Brain microvascular endothelial cell (primary cell): ENCODE measurements at regions not wholly inside any gene's neighbourhood (a gene's known extent, or its start where the extent isn't known, plus 50 kb on each side); places are given as distances from the start of the nearest gene placed in this dataset.

Experiments used
- DNase-seq: peaks from one replicate; pipeline ENCODE4 v3.0.0-alpha.2; 2020
- H3K27ac ChIP-seq: fragments of 250-450 bp; sonication (Bioruptor Pico); 2 replicates; pipeline ENCODE4 v1.5.1; 2020; ENCODE audit warnings: mild to moderate bottlenecking, moderate library complexity
- H3K27me3 ChIP-seq: fragments of 250-450 bp; sonication (Bioruptor Pico); replicated peaks from 2 replicates; pipeline ENCODE4 v1.5.1; 2020; ENCODE audit warnings: mild to moderate bottlenecking
- H3K36me3 ChIP-seq: fragments of 250-450 bp; sonication (Bioruptor Pico); replicated peaks from 2 replicates; pipeline ENCODE4 v1.5.1; 2020; ENCODE audit warnings: mild to moderate bottlenecking
- H3K4me3 ChIP-seq: 2 replicates; pipeline ENCODE4 v1.5.1; 2011; ENCODE audit warnings: low read depth, mild to moderate bottlenecking, control low read depth, low read length, moderate library complexity
- in situ Hi-C: cut with HindIII; loops from 2 replicates; pipeline ENCODE4 v1.10.0; 2017; ENCODE audit warnings: low sequenced_read_pairs, low pct_ligation_motif_present
- TF ChIP-seq, protein P1 (sequence below): IDR thresholded peaks from 2 replicates; pipeline ENCODE4 v1.5.1; 2011; ENCODE audit warnings: low read depth, mild to moderate bottlenecking, moderate library complexity, low read length, control low read depth, inconsistent platforms; ENCODE audit errors: missing control alignments

DNA sequence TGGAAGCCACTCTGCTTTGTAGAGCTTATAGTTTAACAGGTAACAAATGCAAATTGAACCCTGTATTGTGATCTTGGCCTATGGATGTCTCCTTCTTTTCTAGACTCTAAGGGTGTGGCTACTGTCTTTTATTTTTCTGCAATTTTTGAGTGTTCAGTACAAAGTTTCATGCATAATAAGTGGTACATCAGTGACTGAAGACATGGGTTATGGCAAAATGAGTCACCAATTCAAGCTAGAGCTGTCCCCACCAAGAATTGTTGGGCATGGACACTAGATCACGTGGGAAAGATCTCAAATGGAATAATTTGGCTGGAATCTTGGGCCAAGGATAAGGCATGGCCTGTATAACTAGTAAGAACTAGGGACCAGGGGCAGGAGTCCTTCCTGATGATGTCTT lies 228.4 kb upstream of the N4BP1 start:
- in situ Hi-C loops: no loop called here
- Histone ChIP-seq H3K36me3 (no peaks in the 10 kb centered on the region), H3K4me3 (no peak overlapping the region), H3K27ac (no peak overlapping the region), H3K27me3 (no peaks in the 10 kb centered on the region)
- TF ChIP-seq, protein P1, sequence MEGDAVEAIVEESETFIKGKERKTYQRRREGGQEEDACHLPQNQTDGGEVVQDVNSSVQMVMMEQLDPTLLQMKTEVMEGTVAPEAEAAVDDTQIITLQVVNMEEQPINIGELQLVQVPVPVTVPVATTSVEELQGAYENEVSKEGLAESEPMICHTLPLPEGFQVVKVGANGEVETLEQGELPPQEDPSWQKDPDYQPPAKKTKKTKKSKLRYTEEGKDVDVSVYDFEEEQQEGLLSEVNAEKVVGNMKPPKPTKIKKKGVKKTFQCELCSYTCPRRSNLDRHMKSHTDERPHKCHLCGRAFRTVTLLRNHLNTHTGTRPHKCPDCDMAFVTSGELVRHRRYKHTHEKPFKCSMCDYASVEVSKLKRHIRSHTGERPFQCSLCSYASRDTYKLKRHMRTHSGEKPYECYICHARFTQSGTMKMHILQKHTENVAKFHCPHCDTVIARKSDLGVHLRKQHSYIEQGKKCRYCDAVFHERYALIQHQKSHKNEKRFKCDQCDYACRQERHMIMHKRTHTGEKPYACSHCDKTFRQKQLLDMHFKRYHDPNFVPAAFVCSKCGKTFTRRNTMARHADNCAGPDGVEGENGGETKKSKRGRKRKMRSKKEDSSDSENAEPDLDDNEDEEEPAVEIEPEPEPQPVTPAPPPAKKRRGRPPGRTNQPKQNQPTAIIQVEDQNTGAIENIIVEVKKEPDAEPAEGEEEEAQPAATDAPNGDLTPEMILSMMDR: no peak
- no peak for DNase-seq

DNA sequence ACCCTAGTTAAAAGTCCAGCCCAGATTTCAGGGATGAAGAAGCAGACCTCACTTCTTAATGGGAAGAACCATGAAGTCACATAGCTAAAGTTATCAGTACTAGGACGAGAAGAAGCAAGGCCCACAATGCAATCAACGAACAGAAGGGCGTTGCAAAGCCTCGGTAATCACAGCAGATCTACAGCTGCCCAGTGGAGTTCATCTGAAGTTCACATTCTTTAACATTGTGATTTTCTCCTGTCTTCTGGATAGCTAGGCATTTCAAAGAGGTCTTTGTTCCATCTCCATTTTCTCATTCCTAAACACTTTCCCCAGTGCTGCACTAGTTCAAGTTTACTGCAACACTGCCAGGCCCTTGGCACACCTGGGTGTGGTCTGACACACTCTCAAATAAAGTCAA lies 226.7 kb upstream of the N4BP1 start:
- no peak overlapping the region for H3K4me3 ChIP-seq
- no peaks in the 10 kb centered on the region for H3K27me3 ChIP-seq
- H3K36me3 ChIP-seq: no peaks in the 10 kb centered on the region
- in situ Hi-C loops: no loop called here
- TF ChIP-seq, protein P1: no peak
- H3K27ac ChIP-seq: no peak overlapping the region
- no peak for DNase-seq

DNA sequence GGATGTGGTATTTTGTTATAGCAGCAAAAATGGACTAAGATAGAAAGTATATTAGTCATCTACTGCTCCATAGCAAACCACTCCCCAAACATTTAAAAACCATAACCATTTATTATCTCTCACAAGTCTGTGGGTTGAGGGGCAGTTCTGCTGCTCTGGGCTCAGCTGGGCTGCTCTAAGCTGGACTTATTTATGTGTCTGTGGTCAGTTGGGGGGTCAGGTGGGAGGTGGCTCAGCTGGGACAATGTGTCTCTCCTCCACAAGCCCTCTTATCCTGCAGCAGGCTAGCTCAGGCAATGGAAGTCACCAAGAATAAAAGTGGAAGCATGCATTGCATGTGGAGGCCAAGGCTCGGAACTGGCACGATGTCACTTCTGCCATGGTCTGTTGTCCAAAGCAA lies 226.1 kb upstream of the N4BP1 start:
- Histone ChIP-seq H3K27me3 (no peaks in the 10 kb centered on the region), H3K27ac (no peak overlapping the region), H3K36me3 (no peaks in the 10 kb centered on the region), H3K4me3 (no peak overlapping the region)
- DNase-seq: no peak
- TF ChIP-seq, protein P1: no peak
- in situ Hi-C loops: no loop called here

DNA sequence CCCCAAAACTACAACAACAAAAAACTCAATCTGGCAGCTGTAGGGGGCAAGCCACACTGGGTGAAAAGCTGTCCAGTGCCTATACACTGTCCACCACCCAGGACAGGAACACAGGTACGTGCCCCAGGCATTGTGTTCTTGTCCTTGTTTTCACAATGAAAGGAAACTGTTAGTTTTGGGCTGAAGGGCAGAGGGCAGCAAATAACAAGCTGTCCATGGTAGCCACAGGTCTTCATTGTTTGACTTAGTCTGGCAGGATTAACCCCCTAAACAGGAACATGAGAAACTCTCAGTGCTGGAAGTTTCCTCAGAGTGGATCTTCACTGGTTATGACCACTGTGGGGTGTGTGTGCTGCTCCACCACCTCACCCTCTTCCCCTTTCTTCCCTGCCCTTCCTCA lies 224.6 kb upstream of the N4BP1 start:
- Histone ChIP-seq H3K27ac (no peak overlapping the region), H3K36me3 (no peaks in the 10 kb centered on the region), H3K27me3 (no peaks in the 10 kb centered on the region), H3K4me3 (no peak overlapping the region)
- TF ChIP-seq, protein P1: no peak
- DNase-seq: no peak
- in situ Hi-C loops: no loop called here

DNA sequence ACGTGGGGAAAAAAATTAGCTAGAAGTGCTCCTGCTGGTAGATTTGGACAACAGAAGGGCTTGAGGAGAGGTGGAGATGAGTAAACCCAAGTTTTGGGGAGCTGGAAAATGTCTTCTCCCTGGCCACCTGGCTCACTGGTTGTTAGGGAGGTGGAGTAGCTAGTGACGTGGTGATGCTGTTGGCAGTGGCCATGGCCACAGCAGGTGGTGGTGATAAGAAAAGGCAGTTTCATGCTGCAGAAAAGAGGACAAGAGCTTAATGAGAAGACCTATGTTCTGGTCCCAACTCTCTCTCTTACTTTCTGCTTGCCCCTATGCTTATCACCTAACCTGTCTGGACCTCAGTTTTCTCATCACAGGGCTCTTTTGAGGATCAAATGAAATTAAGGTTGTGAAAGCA lies 223.5 kb upstream of the N4BP1 start:
- in situ Hi-C loops: no loop called here

More for the DNA sequence above, 223.5 kb upstream of the N4BP1 start:
- no peak for DNase-seq
- Histone ChIP-seq H3K27me3 (no peaks in the 10 kb centered on the region), H3K36me3 (no peaks in the 10 kb centered on the region), H3K4me3 (no peak overlapping the region), H3K27ac (no peak overlapping the region)
- TF ChIP-seq, protein P1: no peak
